ENCODE measurements at regions not wholly inside any gene's neighbourhood (a gene's known extent, or its start where the extent isn't known, plus 50 kb on each side); places are given as distances from the start of the nearest gene placed in this dataset.

- no peak for DNase-seq (ENCODE audit: low read depth, low spot score)
Measured at GRCh38 chr17:22514315-22514714, 822.0 kb downstream of the KCNJ18 start.

More at GRCh38 chr17:22514315-22514714, 822.0 kb downstream of the KCNJ18 start:
- POLR2A ChIA-PET: no interaction called here
- FAIRE-seq: no peak
- no peak overlapping the region for H3K4me3 ChIP-seq (replicated peaks in 1 of 3; ENCODE audit: insufficient read depth in 1 of 3, low read depth in 1 of 3, low read length in 3 of 3)
- TF ChIP-seq GATA2 (IDR thresholded peaks at IDR 0.05; ENCODE audit: insufficient read depth, insufficient read length, low read depth, low read length) (no peak), MYC (IDR thresholded peaks at IDR 0.05; ENCODE audit: low read depth, low read length) (no peak), FOS (IDR thresholded peaks at IDR 0.05; ENCODE audit: borderline replicate concordance, insufficient read depth, low read length) (no peak), POLR2A (IDR thresholded peaks at IDR 0.05; ENCODE audit: low read depth, low read length) (no peak), EZH2 (IDR thresholded peaks at IDR 0.05; ENCODE audit: borderline replicate concordance, low read depth, low read length, severe bottlenecking) (no peak), POLR2AphosphoS5 (IDR thresholded peaks at IDR 0.05; ENCODE audit: insufficient read depth, low read depth, low read length) (no peak), CTCF (IDR thresholded peaks at IDR 0.05; ENCODE audit: extremely low read depth in 1 of 2, insufficient read depth in 1 of 2, low read depth in 1 of 2, low read length in 2 of 2) (no peak), JUN (IDR thresholded peaks at IDR 0.05; ENCODE audit: borderline replicate concordance, insufficient read depth, insufficient read length, low read depth) (no peak)
- TF ChIP-seq, protein P1, sequence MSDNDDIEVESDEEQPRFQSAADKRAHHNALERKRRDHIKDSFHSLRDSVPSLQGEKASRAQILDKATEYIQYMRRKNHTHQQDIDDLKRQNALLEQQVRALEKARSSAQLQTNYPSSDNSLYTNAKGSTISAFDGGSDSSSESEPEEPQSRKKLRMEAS (IDR thresholded peaks at IDR 0.05; ENCODE audit: insufficient read depth, insufficient read length): no peak
- no TSS peak for BruUV-seq (replicated peaks)
- H3K4me1 ChIP-seq (ENCODE audit: control insufficient read depth, extremely low read depth, insufficient read depth, low read length): no peaks in the 10 kb centered on the region
- no peaks in the 10 kb centered on the region for H3K79me2 ChIP-seq (ENCODE audit: control insufficient read depth, insufficient read depth, low read length)
- no peaks in the 10 kb centered on the region for H4K20me1 ChIP-seq (replicated peaks; ENCODE audit: control insufficient read depth, extremely low read depth, insufficient read depth, low read length)
- H2AFZ ChIP-seq (ENCODE audit: low read depth, low read length): no peak overlapping the region
- no peaks in the 10 kb centered on the region for H3K36me3 ChIP-seq (ENCODE audit: control insufficient read depth in 2 of 2, extremely low read depth in 1 of 2, insufficient read depth in 2 of 2, low read length in 2 of 2)
- CTCF ChIA-PET: no interaction called here
- H3K27me3 ChIP-seq (ENCODE audit: control insufficient read depth in 2 of 2, insufficient read depth in 2 of 2, low read length in 2 of 2): no peaks in the 10 kb centered on the region
- intact Hi-C loops (cut with micrococcal nuclease): no loop called here
- dilution Hi-C loops (cut with MboI; ENCODE audit: extremely low pct_ligation_motif_present, low sequenced_read_pairs): no loop called here
- no peak overlapping the region for H3K27ac ChIP-seq (ENCODE audit: insufficient read depth, low read depth, low read length)
- H3K4me2 ChIP-seq (ENCODE audit: insufficient read depth, low read length): no peak overlapping the region
- H3K9me3 ChIP-seq (replicated peaks; ENCODE audit: control insufficient read depth, insufficient read depth, low read length): peaks cover 3% of the 10 kb centered on the region
- no peaks in the 10 kb centered on the region for H3K9me1 ChIP-seq (replicated peaks; ENCODE audit: control insufficient read depth, extremely low read depth, insufficient read depth, low read length)
- no peak overlapping the region for H3K9ac ChIP-seq (replicated peaks; ENCODE audit: extremely low read depth, insufficient read depth, low read length)
